GM18517 (cell line): ENCODE measurements at regions not wholly inside any gene's neighbourhood (a gene's known extent, or its start where the extent isn't known, plus 50 kb on each side); places are given as distances from the start of the nearest gene placed in this dataset.

Source experiments
- ATAC-seq: cut with Tn5 transposase; IDR thresholded peaks from one replicate; pipeline ENCODE4 v1.9.1; 2021; ENCODE audit warnings: mild to moderate bottlenecking, moderate library complexity; ENCODE audit not compliant: unreplicated experiment

GRCh38 chr20:52867305-52867704 lies 104.9 kb upstream of the TSHZ2 start:
- ATAC-seq = no peak

DNA sequence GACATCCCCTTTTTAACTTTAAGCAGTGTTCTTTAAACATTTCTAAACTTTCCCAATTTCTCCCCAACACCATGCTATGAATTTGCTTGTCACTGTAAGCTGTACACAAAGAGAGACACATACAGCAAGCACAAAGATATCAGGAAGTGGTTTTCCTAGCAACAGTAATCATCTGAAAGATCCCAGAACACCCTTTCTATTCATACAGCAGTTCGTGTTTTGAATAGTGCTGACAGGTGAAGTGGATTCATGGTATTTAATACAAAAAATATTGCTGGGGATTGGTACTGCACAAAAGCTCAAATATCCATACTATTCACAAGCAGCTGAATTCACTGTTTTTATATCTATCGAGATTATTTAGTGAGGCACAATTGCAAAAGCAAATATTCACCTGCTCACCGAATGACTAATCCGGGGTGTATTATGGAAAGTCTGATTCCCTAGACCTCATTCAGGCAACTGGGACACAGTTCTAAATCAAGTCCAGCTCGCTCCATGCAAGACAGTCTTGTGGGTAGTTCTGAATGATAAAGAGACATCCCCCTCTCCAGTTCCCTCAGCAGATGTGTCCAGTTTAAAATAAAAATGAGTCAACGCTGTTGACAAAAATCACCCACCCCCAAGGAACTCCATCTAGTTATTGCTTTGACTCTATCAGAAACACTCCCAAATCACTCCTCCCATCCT lies 107.1 kb upstream of the TSHZ2 start:
- no peak for ATAC-seq

GRCh38 chr20:52859156-52859876 lies 112.8 kb upstream of the TSHZ2 start:
- no peak for ATAC-seq

- no peak for ATAC-seq
These were observed 119.4 kb upstream of the TSHZ2 start for GRCh38 chr20:52852714-52853113.

- ATAC-seq = no peak
These were observed 124.3 kb upstream of the TSHZ2 start for GRCh38 chr20:52847731-52848359.

- ATAC-seq = no peak
These were observed 125.0 kb upstream of the TSHZ2 start for GRCh38 chr20:52847029-52847660.

- no peak for ATAC-seq
These were observed 127.1 kb upstream of the TSHZ2 start for GRCh38 chr20:52845044-52845443.

- ATAC-seq = no peak
These were observed 128.7 kb upstream of the TSHZ2 start for GRCh38 chr20:52843425-52843824.

DNA sequence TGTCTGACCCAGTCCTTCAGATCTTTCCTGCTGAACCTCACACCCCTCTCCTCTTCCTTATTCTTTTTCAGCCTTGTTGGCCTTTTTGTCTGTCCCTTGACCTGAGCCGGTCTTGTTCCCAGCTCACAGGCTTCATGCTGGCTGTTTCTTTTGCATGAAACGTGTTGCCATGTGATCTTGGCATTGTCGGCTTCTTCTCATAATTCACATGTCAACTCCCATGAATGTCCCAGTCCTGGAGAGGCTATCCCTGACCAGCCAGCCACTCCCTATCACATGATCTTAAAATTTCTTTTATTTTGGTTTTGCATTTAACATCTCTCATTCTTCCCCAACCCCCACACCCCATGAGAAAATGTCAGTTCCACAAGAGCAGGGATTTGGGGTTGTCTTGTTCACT lies 131.2 kb upstream of the TSHZ2 start:
- ATAC-seq = no peak

- no peak for ATAC-seq
These were observed 132.1 kb upstream of the TSHZ2 start for GRCh38 chr20:52840041-52840440.

DNA sequence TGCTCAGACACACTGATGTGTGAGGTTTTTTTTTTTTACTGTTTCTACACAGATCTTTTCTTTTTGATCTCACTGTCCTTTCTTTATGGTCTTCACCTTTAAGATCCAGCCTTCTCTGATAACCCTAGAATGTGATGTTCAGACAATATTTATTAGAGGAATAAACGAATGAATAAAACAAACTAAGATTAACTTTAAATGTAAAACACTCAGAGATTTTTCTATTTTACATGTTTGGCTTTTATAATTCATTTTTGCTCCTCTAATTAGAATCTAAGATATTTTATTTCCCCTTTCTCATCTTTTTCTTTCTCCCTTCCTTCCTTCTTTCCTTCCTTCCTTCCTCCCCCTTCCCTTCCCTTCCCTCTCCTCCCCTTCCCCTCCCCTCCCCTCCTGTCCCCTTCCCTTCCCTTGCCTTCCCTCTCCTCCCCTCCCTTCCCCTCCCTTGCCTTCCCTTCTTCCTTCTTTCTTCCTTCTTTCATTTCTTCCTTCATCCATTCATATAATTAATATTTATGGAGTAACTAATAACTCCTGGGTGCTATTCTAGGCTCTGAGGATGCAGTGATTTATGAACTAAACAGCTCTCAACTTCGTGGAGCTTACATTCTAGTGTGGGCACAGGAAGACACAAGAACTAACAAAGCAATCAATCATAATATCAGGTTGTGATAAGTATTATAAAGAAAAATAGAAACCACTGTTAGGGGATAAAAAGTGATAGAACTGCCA lies 133.5 kb upstream of the TSHZ2 start:
- no peak for ATAC-seq

- no peak for ATAC-seq
These were observed 134.8 kb upstream of the TSHZ2 start for GRCh38 chr20:52837378-52837777.

DNA sequence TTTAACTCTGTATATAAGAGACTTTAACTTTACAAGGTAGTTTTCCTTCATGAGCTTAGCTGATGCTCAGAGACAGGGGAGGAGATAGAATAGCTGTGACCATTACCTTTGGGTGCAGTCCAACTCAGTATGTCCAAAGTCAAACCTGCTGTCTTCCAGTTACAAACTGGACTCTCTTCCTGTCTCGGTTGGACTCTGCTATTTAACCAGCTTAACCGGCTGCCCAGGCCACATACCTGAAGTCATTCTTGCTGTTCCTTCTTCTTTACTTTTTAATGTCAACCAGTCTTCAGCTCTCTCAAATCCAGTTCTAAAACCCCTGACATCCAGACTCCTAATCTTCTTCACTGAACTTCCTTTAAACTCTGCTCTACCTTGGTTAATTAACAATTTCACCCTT lies 138.3 kb upstream of the TSHZ2 start:
- no peak for ATAC-seq

- ATAC-seq = no peak
These were observed 139.9 kb upstream of the TSHZ2 start for GRCh38 chr20:52832151-52832774.

- ATAC-seq = no peak
These were observed 141.6 kb upstream of the TSHZ2 start for GRCh38 chr20:52830598-52830997.

- ATAC-seq = no peak
These were observed 143.0 kb upstream of the TSHZ2 start for GRCh38 chr20:52829111-52829510.

GRCh38 chr20:52828199-52828598 lies 144.0 kb upstream of the TSHZ2 start:
- no peak for ATAC-seq

GRCh38 chr20:52826722-52827121 lies 145.4 kb upstream of the TSHZ2 start:
- ATAC-seq = no peak

- ATAC-seq = no peak
These were observed 145.8 kb upstream of the TSHZ2 start for GRCh38 chr20:52826321-52826720.

DNA sequence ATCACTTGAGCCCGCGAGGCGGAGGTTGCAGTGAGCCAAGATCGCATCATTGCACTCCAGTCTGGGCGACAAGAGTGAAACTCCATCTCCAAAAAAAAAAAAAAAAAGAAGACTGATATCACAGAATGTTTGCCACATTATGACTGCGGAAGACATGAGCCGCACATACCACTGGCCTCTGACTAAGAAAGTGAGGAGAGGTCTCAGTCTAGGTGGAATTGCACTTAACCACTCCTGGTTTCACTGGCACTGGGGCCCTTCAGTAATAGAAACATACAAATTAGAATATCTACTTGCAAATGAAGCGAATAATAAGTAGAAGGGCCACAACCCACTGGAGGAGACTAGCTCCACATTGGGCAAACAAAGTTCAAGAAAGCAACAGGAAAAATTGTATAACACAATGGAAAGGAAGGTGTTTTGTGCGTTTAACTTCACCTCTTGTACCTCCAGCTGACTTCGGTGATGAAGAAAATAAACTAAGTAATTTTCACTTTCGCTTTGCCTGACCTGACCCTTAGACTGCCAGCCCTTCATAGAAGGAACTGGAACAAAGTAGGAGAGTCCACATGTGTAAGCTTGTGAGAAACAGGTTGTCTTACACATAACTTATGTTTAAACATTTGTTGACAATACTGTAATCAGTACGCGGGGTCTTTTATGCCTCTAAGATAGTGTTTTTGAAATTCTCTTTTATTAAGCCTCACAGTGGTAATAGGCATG lies 147.5 kb upstream of the TSHZ2 start:
- no peak for ATAC-seq
